ENCODE measurements at regions not wholly inside any gene's neighbourhood (a gene's known extent, or its start where the extent isn't known, plus 50 kb on each side); places are given as distances from the start of the nearest gene placed in this dataset.
"Not testable (repeated sequence)": the region's sequence is repeated elsewhere in the genome, so short reads cannot be mapped to it uniquely, and the experiment has no call there.

DNA sequence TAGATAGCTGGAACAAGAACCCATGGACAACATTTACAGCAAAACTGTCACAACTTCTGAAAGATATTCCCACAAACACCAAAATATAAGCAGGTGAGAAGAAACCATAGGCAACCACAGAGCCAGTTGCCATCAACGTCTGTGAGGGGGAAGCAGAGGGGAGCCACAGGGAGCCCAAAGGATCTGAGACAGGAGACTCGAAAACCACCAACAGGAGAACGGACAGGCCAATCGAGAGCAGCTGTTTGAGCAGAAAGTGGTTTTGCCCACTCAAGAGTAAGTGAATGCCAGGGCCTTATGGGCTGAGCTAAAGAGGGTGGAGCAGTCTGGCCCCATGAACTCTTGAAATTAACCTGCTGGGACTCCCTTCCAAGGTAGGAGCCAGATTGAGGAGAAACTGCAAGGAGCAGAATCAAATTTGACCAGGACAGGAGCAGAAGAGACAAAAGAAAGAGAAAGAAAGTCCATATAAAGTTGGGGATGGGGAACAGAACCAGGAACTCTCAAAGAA, 195.4 kb downstream of the ANKRD60 start:
- DNase-seq = no peak

- DNase-seq = no peak
Observed at GRCh38 chr20:58032599-58032998, 195.9 kb downstream of the ANKRD60 start.

- not testable (repeated sequence) for DNase-seq
Observed at GRCh38 chr20:58031350-58031749, 197.1 kb downstream of the ANKRD60 start.

GRCh38 chr20:58028123-58028522, 200.3 kb downstream of the ANKRD60 start:
- no peak for DNase-seq

DNA sequence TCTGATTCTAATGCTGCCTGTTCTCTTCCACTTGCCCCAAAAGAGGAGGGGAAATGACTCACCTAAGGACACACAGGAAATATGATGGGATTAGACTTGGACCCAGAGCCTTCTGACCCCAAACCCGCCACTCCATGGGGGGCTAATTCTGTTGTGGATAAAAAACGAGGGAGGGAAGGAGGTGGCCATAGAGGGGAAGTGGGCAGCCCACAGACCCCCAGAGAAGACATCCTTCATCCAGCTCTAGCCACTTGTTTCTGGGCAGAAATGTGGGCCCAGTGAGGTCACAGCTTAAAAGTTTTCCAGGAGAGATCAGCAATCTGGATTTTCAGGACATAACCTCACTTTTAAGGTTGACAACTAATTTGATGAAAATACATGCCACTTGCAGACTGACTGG, 202.1 kb downstream of the ANKRD60 start:
- DNase-seq = no peak

- no peak for DNase-seq
Observed at GRCh38 chr20:58025233-58025632, 203.2 kb downstream of the ANKRD60 start.

GRCh38 chr20:58024241-58024721, 204.2 kb downstream of the ANKRD60 start:
- no peak for DNase-seq

DNA sequence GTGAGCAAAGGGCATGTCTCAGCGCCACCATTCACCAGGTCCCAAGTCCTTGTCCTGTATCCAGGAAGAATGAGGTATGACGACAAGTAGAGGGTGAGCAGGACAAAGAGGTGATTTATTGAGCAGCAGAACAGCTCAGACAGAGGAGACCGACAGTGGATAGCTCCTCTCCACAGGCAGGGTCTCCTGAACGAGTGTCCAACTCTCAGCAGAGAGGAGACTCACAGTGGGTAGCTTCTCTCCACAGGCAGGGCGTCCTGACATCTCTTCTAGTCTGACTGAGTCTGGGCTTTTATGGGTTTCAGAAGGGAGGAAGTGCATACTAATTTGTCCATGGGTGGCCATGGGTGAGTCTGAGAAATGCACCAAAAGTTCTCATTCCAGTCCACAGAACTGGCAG, 204.7 kb downstream of the ANKRD60 start:
- no peak for DNase-seq

GRCh38 chr20:58023346-58023745, 205.1 kb downstream of the ANKRD60 start:
- no peak for DNase-seq

- DNase-seq = no peak
Observed at GRCh38 chr20:58022711-58023110, 205.7 kb downstream of the ANKRD60 start.

- DNase-seq = no peak
Observed at GRCh38 chr20:58021481-58021880, 207.0 kb downstream of the ANKRD60 start.

DNA sequence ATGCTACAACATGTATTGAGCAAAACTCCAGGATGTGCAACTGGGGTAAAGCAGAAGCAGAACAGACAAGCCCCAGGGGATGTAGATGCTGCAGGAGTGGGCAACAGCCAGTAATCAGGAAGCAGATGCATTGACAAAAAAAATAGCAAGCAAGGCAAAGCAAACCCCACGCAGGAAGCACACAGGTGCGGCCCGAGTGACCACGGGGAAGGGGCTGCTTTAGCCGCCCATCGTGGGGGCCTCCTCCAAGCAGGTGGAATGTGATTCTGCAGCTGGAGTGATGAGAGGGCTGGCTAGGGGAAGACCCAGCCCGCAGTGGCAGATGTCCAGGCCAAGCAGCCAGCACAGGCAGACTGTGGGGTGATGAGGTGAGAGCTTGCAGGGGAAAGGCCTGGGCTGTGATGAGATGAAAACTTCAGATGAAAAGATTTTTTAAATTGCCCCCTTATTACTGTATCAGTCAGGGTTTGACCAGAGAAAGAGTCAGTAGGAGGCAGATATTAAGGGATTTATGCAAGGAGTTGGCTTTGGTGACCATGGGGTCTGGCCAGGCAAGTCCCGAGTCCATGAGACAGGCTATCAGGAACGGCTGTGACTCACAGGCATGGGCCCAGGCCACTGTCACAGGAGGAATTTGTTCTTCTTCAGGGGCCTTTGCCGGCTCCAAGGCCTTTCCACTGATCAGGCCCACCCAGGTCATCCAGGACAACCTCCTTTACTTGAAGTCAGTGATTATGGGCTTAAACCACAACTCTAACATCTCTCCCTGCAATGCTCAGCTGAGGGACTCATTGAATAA, 207.6 kb downstream of the ANKRD60 start:
- DNase-seq = no peak

- DNase-seq = no peak
Observed at GRCh38 chr20:58019850-58020625, 208.4 kb downstream of the ANKRD60 start.

DNA sequence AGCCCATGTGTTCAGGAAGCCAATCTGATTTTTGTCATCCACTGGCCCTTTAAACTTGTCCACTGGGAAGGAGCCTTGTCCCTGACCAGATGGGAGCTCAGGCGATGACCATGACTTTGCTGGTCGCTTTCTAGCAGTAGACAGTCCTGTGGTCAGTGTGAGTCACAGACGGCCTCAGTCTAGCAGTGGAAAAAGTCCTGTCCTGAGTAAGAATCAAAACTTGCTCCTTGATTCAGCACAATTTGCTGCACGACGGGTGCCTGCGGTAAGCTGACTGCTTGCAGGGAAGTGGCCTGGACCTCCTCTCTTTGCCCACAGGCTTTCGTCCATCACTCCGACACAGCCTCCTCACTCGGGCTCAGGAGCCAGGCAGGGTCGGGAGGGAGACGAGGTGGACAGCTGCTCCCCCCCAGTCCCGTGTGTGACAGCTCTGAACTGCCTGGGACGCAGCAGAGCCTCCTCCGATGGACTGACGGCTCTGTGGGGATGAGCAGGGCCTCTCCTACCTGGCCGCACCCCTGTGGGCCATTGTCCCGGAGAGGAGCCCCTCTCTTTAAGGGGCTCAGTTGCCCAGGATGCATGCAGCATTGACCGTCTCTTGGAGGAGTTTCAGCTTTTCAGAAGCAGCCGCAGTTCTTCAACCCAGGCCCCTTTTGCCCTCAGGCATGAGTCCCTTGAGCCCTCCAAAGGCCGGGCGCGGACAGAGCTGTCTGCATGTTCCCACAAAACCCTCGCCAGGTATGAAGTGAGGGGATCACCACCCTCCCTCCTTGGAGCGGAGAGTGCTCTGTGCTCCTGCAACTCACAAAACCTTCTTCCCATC, 209.2 kb downstream of the ANKRD60 start:
- no peak for DNase-seq

- no peak for DNase-seq
Observed at GRCh38 chr20:58018590-58018989, 209.9 kb downstream of the ANKRD60 start.

GRCh38 chr20:58017970-58018530, 210.4 kb downstream of the ANKRD60 start:
- DNase-seq = no peak

- DNase-seq = no peak
Observed at GRCh38 chr20:58017231-58017969, 211.1 kb downstream of the ANKRD60 start.

GRCh38 chr20:58016779-58017178, 211.7 kb downstream of the ANKRD60 start:
- DNase-seq = no peak

- DNase-seq = no peak
Observed at GRCh38 chr20:58014628-58015315, 213.7 kb downstream of the ANKRD60 start.

GRCh38 chr20:58012731-58013510, 215.5 kb downstream of the ANKRD60 start:
- no peak for DNase-seq

All from NCI-H187 (cell line).